WTC11 (cell line): ENCODE measurements at regions not wholly inside any gene's neighbourhood (a gene's known extent, or its start where the extent isn't known, plus 50 kb on each side); places are given as distances from the start of the nearest gene placed in this dataset.
"Not testable (repeated sequence)": the region's sequence is repeated elsewhere in the genome, so short reads cannot be mapped to it uniquely, and the experiment has no call there.

ENCODE experiments used
- ATAC-seq: fragments of 200-7000 bp; cut with Tn5 transposase; 2 replicates; pipeline ENCODE4 v1.10.0; 2021; ENCODE audit warnings: mild to moderate bottlenecking, moderate library complexity
- CTCF ChIA-PET: fragments of 300-600 bp; sonication (Branson Sonifier 250); formaldehyde crosslinking; loops from one replicate; lab custom pipeline; 2021; ENCODE audit warnings: antibody characterized with exemption; lab: Charles Lee
- POLR2A ChIA-PET: fragments of 350-600 bp; sonication (Branson Sonifier 250); formaldehyde crosslinking; loops from one replicate; lab custom pipeline; 2021; ENCODE audit warnings: antibody characterized with exemption; lab: Charles Lee
- DNase-seq: peaks from one replicate; pipeline ENCODE4 v3.0.0; 2021; ENCODE audit warnings: low spot score
- H3K27ac Mint-ChIP-seq: 2 replicates; pipeline ENCODE4 v1.8.0; 2021; ENCODE audit warnings: mixed read lengths
- H3K27me3 Mint-ChIP-seq: 2 replicates; pipeline ENCODE4 v1.8.0; 2021; ENCODE audit warnings: low read depth, mild to moderate bottlenecking, moderate library complexity, mixed read lengths
- H3K36me3 Mint-ChIP-seq: 2 replicates; pipeline ENCODE4 v1.8.0; 2021; ENCODE audit warnings: mixed read lengths
- H3K4me1 Mint-ChIP-seq: 2 replicates; pipeline ENCODE4 v1.8.0; 2022; ENCODE audit warnings: mixed read lengths
- H3K4me3 Mint-ChIP-seq: 2 replicates; pipeline ENCODE4 v1.8.0; 2021; ENCODE audit warnings: mild to moderate bottlenecking, moderate library complexity, mixed read lengths
- H3K9me3 Mint-ChIP-seq: 2 replicates; pipeline ENCODE4 v1.8.0; 2021; ENCODE audit warnings: mixed read lengths

DNA sequence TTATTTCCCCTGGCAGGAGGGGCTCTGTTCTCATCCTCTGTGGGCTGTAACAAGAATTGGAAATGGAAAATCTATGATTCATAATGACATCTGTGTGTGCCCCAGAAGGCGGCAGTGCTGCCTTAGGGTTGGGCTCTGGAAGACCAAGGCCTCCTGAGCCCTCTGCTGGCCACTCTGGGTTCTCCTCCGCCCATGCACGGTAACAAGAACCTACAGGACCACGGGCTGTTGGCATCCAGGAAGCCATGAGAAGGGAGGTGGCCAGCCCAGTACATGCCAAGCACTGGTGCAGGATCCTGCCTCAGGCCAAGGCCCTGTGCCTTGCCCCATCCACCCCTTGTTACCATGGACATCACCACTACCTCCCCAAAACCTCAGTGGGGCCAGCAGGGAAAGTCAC, 454.2 kb downstream of the TP53TG3F start:
- POLR2A ChIA-PET, H3K36me3 Mint-ChIP-seq, H3K27ac Mint-ChIP-seq, CTCF ChIA-PET, H3K4me3 Mint-ChIP-seq, ATAC-seq, H3K4me1 Mint-ChIP-seq, DNase-seq, H3K27me3 Mint-ChIP-seq, H3K9me3 Mint-ChIP-seq: not testable (repeated sequence)

GRCh38 chr16:33920761-33921545, 461.5 kb downstream of the TP53TG3F start:
- DNase-seq, POLR2A ChIA-PET, H3K9me3 Mint-ChIP-seq, H3K4me1 Mint-ChIP-seq, H3K27me3 Mint-ChIP-seq, H3K4me3 Mint-ChIP-seq, CTCF ChIA-PET, H3K27ac Mint-ChIP-seq, ATAC-seq, H3K36me3 Mint-ChIP-seq: not testable (repeated sequence)

GRCh38 chr16:33922914-33923313, 463.5 kb downstream of the TP53TG3F start:
- CTCF ChIA-PET, ATAC-seq, DNase-seq, H3K9me3 Mint-ChIP-seq, H3K4me1 Mint-ChIP-seq, H3K27ac Mint-ChIP-seq, H3K4me3 Mint-ChIP-seq, H3K36me3 Mint-ChIP-seq, POLR2A ChIA-PET, H3K27me3 Mint-ChIP-seq: not testable (repeated sequence)

DNA sequence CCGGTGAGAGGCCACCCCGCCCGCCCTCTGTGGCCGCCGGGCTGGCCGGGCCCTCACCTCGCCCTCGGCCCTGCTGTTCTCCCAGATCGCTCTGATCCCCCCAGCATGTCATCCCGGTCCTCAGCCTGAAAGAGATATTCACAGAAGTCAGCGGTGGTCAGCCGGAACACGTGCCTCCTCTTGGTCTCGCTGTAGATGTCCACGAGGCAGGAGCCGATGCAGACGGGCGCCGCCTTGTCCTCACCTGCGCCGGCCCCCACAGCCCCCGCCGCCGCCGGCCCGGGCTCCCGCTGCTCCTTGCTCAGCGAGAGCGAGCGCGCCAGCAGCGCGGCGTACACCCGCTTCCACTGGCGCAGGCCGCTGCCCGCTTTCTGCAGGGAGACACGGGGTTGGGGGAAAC, 468.6 kb downstream of the TP53TG3F start:
- ATAC-seq, H3K27me3 Mint-ChIP-seq, H3K4me1 Mint-ChIP-seq, H3K36me3 Mint-ChIP-seq, H3K4me3 Mint-ChIP-seq, CTCF ChIA-PET, H3K9me3 Mint-ChIP-seq, H3K27ac Mint-ChIP-seq, POLR2A ChIA-PET, DNase-seq: not testable (repeated sequence)

GRCh38 chr16:33932191-33932590, 472.8 kb downstream of the TP53TG3F start:
- H3K4me3 Mint-ChIP-seq, POLR2A ChIA-PET, H3K4me1 Mint-ChIP-seq, H3K9me3 Mint-ChIP-seq, H3K27me3 Mint-ChIP-seq, H3K36me3 Mint-ChIP-seq, CTCF ChIA-PET, DNase-seq, ATAC-seq, H3K27ac Mint-ChIP-seq: not testable (repeated sequence)

GRCh38 chr16:33933039-33933438, 473.6 kb downstream of the TP53TG3F start:
- H3K27me3 Mint-ChIP-seq, CTCF ChIA-PET, H3K27ac Mint-ChIP-seq, POLR2A ChIA-PET, DNase-seq, ATAC-seq, H3K4me3 Mint-ChIP-seq, H3K4me1 Mint-ChIP-seq, H3K36me3 Mint-ChIP-seq, H3K9me3 Mint-ChIP-seq: not testable (repeated sequence)

GRCh38 chr16:33935766-33936165, 476.4 kb downstream of the TP53TG3F start:
- ATAC-seq, POLR2A ChIA-PET, H3K27ac Mint-ChIP-seq, H3K27me3 Mint-ChIP-seq, H3K36me3 Mint-ChIP-seq, CTCF ChIA-PET, H3K4me3 Mint-ChIP-seq, DNase-seq, H3K9me3 Mint-ChIP-seq, H3K4me1 Mint-ChIP-seq: not testable (repeated sequence)

DNA sequence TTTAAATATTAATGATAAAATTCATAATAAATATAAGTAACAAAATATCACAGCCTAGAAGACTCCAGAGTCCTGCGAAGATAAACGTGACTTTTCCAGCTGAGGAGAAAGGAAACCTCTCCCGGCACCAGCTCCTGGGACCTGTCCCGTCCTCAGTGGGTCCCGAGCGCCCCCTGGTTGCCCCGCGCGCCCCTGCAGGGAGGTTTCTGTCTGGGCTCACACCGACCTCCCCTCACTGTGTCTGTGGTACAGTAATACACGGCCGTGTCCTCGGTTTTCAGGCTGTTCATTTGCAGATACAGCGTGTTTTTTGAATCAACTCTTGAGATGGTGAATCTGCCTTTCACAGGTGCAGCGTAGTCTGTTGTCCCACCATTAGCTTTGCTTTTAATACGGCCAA, 478.7 kb downstream of the TP53TG3F start:
- ATAC-seq, H3K27ac Mint-ChIP-seq, H3K36me3 Mint-ChIP-seq, H3K4me3 Mint-ChIP-seq, CTCF ChIA-PET, DNase-seq, H3K9me3 Mint-ChIP-seq, H3K4me1 Mint-ChIP-seq, POLR2A ChIA-PET, H3K27me3 Mint-ChIP-seq: not testable (repeated sequence)

GRCh38 chr16:33961536-33961935, 502.1 kb downstream of the TP53TG3F start:
- H3K36me3 Mint-ChIP-seq, POLR2A ChIA-PET, H3K9me3 Mint-ChIP-seq, H3K27ac Mint-ChIP-seq, DNase-seq, H3K4me1 Mint-ChIP-seq, H3K4me3 Mint-ChIP-seq, CTCF ChIA-PET, ATAC-seq, H3K27me3 Mint-ChIP-seq: not testable (repeated sequence)

DNA sequence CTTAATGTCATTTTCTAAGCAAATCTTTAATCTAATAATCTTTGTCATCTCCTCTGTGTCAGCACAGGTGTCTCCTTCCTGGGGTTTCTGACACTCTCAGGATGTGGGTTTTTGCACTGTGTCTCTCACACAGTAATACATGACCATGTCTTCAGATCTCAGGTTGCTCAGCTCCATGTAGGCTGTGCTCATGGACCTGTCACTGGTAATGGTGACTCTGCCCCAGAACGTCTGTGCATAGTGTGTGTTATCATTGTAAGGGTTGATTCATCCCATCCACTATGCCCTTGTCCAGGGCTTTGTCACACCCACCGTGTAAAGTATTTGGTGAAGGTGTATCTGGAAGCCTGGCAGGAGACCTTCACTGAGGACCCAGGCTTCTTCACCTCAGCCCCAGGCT, 506.1 kb downstream of the TP53TG3F start:
- CTCF ChIA-PET, ATAC-seq, POLR2A ChIA-PET, DNase-seq, H3K4me1 Mint-ChIP-seq, H3K27me3 Mint-ChIP-seq, H3K36me3 Mint-ChIP-seq, H3K4me3 Mint-ChIP-seq, H3K27ac Mint-ChIP-seq, H3K9me3 Mint-ChIP-seq: not testable (repeated sequence)

DNA sequence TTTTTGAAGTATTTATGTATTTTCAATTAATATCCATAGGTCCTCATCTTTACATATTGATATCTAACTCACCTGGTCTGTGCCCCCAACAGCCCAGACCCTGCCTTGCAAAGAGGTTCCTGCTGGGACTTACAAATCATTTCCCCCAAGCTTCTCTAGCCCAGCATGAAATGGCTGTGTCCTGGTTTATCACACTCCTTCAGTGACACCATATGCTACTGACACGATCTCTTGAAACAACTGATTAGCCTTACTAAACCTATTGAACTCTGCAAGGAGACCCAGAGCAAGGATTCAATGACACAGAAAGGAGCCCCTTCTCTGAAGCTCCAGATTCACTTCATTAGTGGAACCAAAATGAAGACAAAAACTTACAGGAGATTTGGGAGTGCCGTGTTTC, 507.4 kb downstream of the TP53TG3F start:
- H3K4me3 Mint-ChIP-seq, CTCF ChIA-PET, H3K9me3 Mint-ChIP-seq, H3K27me3 Mint-ChIP-seq, H3K4me1 Mint-ChIP-seq, POLR2A ChIA-PET, ATAC-seq, DNase-seq, H3K36me3 Mint-ChIP-seq, H3K27ac Mint-ChIP-seq: not testable (repeated sequence)

- POLR2A ChIA-PET, H3K4me1 Mint-ChIP-seq, H3K27ac Mint-ChIP-seq: not testable (repeated sequence)
These were observed 515.1 kb downstream of the TP53TG3F start for GRCh38 chr16:33974557-33974956.

DNA sequence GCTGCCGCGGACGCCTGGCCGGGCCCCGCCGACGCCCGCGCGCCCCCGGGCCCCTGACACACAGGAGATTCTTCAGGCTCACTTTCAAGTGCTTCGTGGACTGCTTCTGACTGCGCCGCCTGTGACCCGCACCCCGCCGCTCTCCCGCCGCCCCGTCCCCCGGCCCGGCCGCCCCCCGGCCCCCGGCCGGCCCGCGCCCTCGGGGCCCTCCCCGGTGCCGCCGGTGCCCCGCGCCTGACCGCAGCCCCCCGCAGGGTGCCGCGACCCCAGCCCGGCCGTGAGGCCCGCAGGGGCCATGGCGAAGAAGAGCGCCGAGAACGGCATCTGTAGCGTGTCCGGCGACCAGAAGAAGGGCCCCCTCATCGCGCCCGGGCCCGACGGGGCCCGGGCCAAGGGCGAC, 516.3 kb downstream of the TP53TG3F start:
- CTCF ChIA-PET, H3K36me3 Mint-ChIP-seq, H3K4me1 Mint-ChIP-seq, H3K27ac Mint-ChIP-seq, POLR2A ChIA-PET, ATAC-seq, H3K27me3 Mint-ChIP-seq, H3K4me3 Mint-ChIP-seq, DNase-seq, H3K9me3 Mint-ChIP-seq: not testable (repeated sequence)

More at GRCh38 chr16:33974557-33974956, 515.1 kb downstream of the TP53TG3F start:
- H3K4me3 Mint-ChIP-seq, H3K9me3 Mint-ChIP-seq, H3K36me3 Mint-ChIP-seq, ATAC-seq, CTCF ChIA-PET, H3K27me3 Mint-ChIP-seq, DNase-seq: not testable (repeated sequence)
